ENCODE measurements at regions not wholly inside any gene's neighbourhood (a gene's known extent, or its start where the extent isn't known, plus 50 kb on each side); places are given as distances from the start of the nearest gene placed in this dataset.

GRCh38 chr6:54037277-54037779 lies 73.9 kb upstream of the MLIP start:
- no peak for DNase-seq (ENCODE audit: low spot score)
- Histone ChIP-seq H3K27ac (no peak overlapping the region), H3K4me3 (no peak overlapping the region)
- TF ChIP-seq, protein P1, sequence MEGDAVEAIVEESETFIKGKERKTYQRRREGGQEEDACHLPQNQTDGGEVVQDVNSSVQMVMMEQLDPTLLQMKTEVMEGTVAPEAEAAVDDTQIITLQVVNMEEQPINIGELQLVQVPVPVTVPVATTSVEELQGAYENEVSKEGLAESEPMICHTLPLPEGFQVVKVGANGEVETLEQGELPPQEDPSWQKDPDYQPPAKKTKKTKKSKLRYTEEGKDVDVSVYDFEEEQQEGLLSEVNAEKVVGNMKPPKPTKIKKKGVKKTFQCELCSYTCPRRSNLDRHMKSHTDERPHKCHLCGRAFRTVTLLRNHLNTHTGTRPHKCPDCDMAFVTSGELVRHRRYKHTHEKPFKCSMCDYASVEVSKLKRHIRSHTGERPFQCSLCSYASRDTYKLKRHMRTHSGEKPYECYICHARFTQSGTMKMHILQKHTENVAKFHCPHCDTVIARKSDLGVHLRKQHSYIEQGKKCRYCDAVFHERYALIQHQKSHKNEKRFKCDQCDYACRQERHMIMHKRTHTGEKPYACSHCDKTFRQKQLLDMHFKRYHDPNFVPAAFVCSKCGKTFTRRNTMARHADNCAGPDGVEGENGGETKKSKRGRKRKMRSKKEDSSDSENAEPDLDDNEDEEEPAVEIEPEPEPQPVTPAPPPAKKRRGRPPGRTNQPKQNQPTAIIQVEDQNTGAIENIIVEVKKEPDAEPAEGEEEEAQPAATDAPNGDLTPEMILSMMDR (IDR thresholded peaks at IDR 0.05) = no peak

DNA sequence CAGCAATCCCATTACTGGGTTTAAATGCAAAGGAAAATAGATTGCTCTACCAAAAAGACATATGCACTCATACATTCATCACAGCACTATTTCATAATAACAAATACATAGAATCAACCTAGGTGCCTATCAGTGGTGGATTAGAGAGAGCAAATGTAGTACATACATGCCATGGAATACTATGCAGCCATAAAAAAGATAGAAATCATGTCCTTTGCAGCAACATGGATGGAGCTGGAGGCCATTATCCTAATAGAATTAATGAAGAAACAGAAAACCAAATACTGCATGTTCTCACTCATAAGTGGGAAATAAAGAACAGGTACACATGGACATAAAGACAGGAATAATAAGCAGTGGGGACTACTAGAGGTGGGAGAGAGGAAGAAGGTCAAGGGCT lies 70.7 kb upstream of the MLIP start:
- Histone ChIP-seq H3K4me3 (no peak overlapping the region), H3K27ac (no peak overlapping the region)
- DNase-seq (ENCODE audit: low spot score) = no peak
- TF ChIP-seq, protein P1 (IDR thresholded peaks at IDR 0.05) = no peak

DNA sequence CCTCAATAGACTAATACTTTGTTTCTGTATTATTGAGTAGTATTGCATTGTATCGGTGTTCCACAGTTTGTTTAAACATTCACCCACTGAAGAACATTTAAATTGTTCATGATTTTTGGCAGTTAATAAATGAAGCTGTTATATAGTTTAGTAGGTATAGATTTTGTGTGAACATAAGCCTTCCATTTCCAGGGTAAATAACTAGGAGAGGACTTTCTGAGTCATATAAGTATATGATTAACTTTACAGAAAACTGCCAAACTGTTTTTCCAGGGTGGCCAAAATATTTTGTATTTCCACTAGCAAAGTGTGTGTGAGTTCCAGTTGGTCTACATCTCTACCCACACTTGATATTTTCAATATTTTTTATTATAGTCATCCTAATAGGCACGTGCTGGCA lies 70.0 kb upstream of the MLIP start:
- Histone ChIP-seq H3K4me3 (no peak overlapping the region), H3K27ac (no peak overlapping the region)
- no peak for DNase-seq (ENCODE audit: low spot score)
- TF ChIP-seq, protein P1 (IDR thresholded peaks at IDR 0.05) = no peak

DNA sequence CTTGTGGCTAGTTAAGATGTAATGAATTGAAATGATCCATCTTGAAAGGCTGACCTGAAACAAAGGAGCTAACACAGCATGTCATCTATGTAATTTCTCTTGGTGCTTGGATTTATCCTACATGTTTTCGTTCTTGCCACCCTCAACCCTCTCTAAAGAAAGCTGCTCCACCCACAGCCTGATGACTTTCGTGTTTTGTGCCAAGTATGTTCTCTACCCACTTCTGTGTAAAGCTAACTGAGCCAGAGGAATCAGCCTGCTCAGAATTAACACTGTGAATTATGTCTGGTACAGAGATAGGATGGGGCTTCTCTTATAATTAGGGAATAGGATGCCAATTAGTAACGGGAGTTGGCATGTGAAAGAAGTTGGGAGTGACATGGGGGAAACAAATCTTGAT lies 67.9 kb upstream of the MLIP start:
- no peak overlapping the region for H3K4me3 ChIP-seq
- no peak for DNase-seq (ENCODE audit: low spot score)
- no peak overlapping the region for H3K27ac ChIP-seq
- TF ChIP-seq, protein P1 (IDR thresholded peaks at IDR 0.05) = no peak

GRCh38 chr6:54044059-54044458 lies 67.2 kb upstream of the MLIP start:
- no peak overlapping the region for H3K4me3 ChIP-seq
- DNase-seq (ENCODE audit: low spot score) = no peak
- H3K27ac ChIP-seq = no peak overlapping the region
- TF ChIP-seq, protein P1 (IDR thresholded peaks at IDR 0.05) = no peak

DNA sequence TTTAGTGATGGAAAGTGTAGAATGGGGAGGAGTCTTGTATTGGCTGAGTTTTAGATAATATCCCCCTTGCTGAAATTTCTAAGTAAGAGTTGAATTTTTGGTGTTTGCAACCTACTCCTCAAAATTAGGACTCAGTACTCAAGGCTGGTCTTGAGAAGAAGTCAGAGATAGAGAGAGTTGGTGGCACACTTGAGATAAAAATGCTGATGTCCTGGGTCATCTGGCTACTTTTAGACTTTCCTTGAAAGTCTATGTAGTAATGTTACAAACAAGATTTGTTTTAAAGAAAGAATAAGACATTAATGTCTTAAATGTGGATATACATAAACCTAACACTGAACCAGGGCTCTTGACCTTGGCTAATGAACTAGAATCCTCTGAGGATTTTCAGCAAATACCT lies 62.5 kb upstream of the MLIP start:
- Histone ChIP-seq H3K27ac (no peak overlapping the region), H3K4me3 (no peak overlapping the region)
- no peak for DNase-seq (ENCODE audit: low spot score)
- TF ChIP-seq, protein P1 (IDR thresholded peaks at IDR 0.05) = no peak

- TF ChIP-seq, protein P1 (IDR thresholded peaks at IDR 0.05) = no peak
- no peak for DNase-seq (ENCODE audit: low spot score)
- H3K27ac ChIP-seq = no peak overlapping the region
- no peak overlapping the region for H3K4me3 ChIP-seq
These were observed 60.5 kb upstream of the MLIP start for GRCh38 chr6:54050750-54051149.

Data from coronary artery (tissue), 2 donors.